GM12892 (cell line): ENCODE measurements at regions not wholly inside any gene's neighbourhood (a gene's known extent, or its start where the extent isn't known, plus 50 kb on each side); places are given as distances from the start of the nearest gene placed in this dataset.

Source experiments
- POLR2A ChIP-seq: IDR thresholded peaks from 2 replicates; pipeline ENCODE4 v1.6.1; 2011; ENCODE audit warnings: low read depth, low read length, control low read depth
- TAF1 ChIP-seq: IDR thresholded peaks from 2 replicates; pipeline ENCODE4 v1.6.1; 2011; ENCODE audit warnings: low read depth, mild to moderate bottlenecking, control low read depth, low read length, borderline replicate concordance

DNA sequence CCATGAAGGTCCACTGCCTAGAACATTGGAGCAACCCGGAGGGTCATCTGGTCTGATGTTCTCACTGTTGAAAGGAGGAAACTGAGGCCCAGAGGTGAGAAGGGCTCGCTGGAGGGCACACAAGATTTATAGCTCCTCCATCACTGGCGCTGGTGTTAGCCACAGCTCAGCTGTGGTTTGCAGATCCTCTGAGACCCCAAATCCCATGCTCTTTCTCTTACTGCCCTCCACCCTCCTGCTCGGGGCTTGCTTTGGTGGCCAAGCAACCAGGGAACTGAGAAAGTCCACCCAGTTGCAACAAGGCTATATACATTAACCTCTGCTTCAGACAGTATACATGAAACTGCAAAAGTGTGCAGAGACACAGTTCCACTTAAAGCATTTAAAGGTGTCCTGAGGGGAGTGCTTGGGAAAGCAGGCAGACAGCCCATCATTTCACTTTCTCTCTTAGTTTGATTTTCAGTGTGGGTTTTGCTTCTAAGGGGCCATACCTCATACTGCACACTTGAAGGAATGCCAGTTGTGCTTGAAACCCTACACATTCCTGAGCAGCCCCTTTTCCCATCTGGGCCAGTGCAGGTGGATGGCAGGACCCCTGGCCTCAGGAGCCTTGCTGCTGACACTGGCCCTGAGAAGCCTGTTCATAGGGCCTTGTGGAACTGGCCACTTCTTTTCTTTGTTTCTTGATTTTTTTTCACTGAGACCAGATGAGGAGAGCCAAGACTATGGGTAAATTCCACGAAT lies 347.6 kb downstream of the CDC5L start:
- TF ChIP-seq TAF1 = no peak
- TF ChIP-seq POLR2A = no peak
